Left ventricle myocardium inferior (tissue), 1 donor: ENCODE measurements at regions not wholly inside any gene's neighbourhood (a gene's known extent, or its start where the extent isn't known, plus 50 kb on each side); places are given as distances from the start of the nearest gene placed in this dataset.

Source experiments
- DNase-seq: peaks from one replicate; pipeline ENCODE4 v3.0.0-alpha.2; 2020
- H3K27ac ChIP-seq: fragments of 200-600 bp; replicated peaks from 2 replicates; pipeline ENCODE4 v1.8.0; 2021
- H3K27me3 ChIP-seq: fragments of 200-600 bp; 2 replicates; pipeline ENCODE4 v1.8.0; 2021; ENCODE audit warnings: low read depth
- H3K36me3 ChIP-seq: fragments of 200-600 bp; 2 replicates; pipeline ENCODE4 v1.8.0; 2021
- H3K4me1 ChIP-seq: fragments of 200-600 bp; 2 replicates; pipeline ENCODE4 v1.8.0; 2021
- H3K4me3 ChIP-seq: fragments of 200-600 bp; 2 replicates; pipeline ENCODE4 v1.8.0; 2021; ENCODE audit warnings: mild to moderate bottlenecking, moderate library complexity
- H3K9me3 ChIP-seq: fragments of 200-600 bp; replicated peaks from 2 replicates; pipeline ENCODE4 v1.8.0; 2021
- CTCF ChIP-seq: fragments of 200-600 bp; IDR thresholded peaks from 2 replicates; pipeline ENCODE4 v1.8.0; 2021; ENCODE audit warnings: antibody characterized with exemption, mild to moderate bottlenecking, borderline replicate concordance
- intact Hi-C: fragments of 100-400 bp; cut with micrococcal nuclease; formaldehyde crosslinking; loops from one replicate; pipeline ENCODE4 v1.11.0; 2022
- donor health status: DM: no; HTN: yes; CAD: no; lungs with severe emphysema.

GRCh38 chr9:82320566-82320965, 332.0 kb downstream of the SPATA31D1 start:
- Histone ChIP-seq H3K9me3 (peaks cover 32% of the 10 kb centered on the region), H3K4me1 (no peaks in the 10 kb centered on the region), H3K36me3 (no peaks in the 10 kb centered on the region), H3K4me3 (no peak overlapping the region), H3K27ac (no peak overlapping the region), H3K27me3 (no peaks in the 10 kb centered on the region)
- intact Hi-C loops = no loop called here
- no peak for TF ChIP-seq CTCF
- no peak for DNase-seq

GRCh38 chr9:82325907-82326306, 337.3 kb downstream of the SPATA31D1 start:
- TF ChIP-seq CTCF = no peak
- Histone ChIP-seq H3K4me3 (no peak overlapping the region), H3K36me3 (no peaks in the 10 kb centered on the region), H3K27ac (no peak overlapping the region), H3K4me1 (no peaks in the 10 kb centered on the region), H3K9me3 (peaks cover 56% of the 10 kb centered on the region), H3K27me3 (no peaks in the 10 kb centered on the region)
- no peak for DNase-seq
- intact Hi-C loops = no loop called here

- Histone ChIP-seq H3K4me3 (no peak overlapping the region), H3K4me1 (no peaks in the 10 kb centered on the region), H3K36me3 (no peaks in the 10 kb centered on the region), H3K27ac (no peak overlapping the region), H3K9me3 (peaks cover 49% of the 10 kb centered on the region), H3K27me3 (no peaks in the 10 kb centered on the region)
- intact Hi-C loops = no loop called here
- TF ChIP-seq CTCF = no peak
- no peak for DNase-seq
Observed at GRCh38 chr9:82327641-82328040, 339.1 kb downstream of the SPATA31D1 start.

- intact Hi-C loops = no loop called here
- TF ChIP-seq CTCF = no peak
Observed at GRCh38 chr9:82331079-82331478, 342.5 kb downstream of the SPATA31D1 start.

GRCh38 chr9:82332018-82332773, 343.6 kb downstream of the SPATA31D1 start:
- TF ChIP-seq CTCF = no peak
- Histone ChIP-seq H3K27ac (no peak overlapping the region), H3K4me1 (no peaks in the 10 kb centered on the region), H3K4me3 (no peak overlapping the region), H3K9me3 (peaks cover 8% of the 10 kb centered on the region), H3K36me3 (no peaks in the 10 kb centered on the region), H3K27me3 (no peaks in the 10 kb centered on the region)
- intact Hi-C loops = no loop called here
- DNase-seq = no peak

More at GRCh38 chr9:82331079-82331478, 342.5 kb downstream of the SPATA31D1 start:
- H3K4me1 ChIP-seq = no peaks in the 10 kb centered on the region
- peaks cover 19% of the 10 kb centered on the region for H3K9me3 ChIP-seq
- no peaks in the 10 kb centered on the region for H3K36me3 ChIP-seq
- no peak overlapping the region for H3K27ac ChIP-seq
- no peak overlapping the region for H3K4me3 ChIP-seq
- DNase-seq = no peak
- no peaks in the 10 kb centered on the region for H3K27me3 ChIP-seq
